ENCODE measurements at regions not wholly inside any gene's neighbourhood (a gene's known extent, or its start where the extent isn't known, plus 50 kb on each side); places are given as distances from the start of the nearest gene placed in this dataset.

DNA sequence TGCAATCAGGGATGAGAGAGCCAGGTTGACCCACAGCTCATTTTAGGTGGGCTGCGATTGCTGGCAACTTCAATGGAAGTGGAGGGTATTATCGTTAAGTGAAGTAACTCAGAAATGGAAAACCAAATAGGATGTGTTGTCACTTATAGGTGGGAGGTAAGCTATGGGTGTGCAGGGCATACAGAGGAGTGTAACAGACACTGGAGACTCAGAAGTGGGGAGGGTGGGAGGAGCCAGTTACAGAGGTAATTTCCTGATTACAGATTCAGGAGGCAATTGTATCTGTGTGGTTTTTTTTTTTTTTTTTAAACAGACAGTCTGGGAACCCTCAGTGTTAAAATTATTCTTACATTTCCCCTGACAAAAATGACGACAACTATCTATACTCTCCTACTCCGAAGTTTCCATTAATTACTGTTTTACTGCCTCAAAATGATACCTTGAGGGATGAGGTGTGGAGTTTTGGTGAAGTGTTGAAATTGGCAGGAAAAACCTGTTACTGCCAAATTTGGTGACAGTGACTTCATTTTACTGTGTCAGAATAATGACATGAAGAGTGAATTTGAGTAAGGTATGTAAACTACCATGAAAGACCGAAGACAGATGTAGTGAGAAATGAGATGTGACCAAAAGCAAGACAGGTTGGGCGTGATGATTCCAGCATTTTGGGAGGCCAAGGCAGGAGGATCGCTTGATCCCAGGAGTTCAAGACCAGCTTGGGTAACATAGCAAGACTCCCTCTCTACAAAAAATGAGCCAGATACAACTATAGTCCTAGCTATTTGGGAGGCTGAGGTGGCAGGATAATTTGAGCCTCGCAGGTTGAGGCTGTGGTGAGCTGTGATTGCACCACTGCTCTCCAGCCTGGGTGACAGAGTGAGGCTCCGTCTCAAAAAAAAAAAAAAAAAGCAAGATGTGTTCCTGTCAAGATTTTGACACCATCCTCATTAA, 415.0 kb upstream of the AMELY start:
- TF ChIP-seq, protein P1, sequence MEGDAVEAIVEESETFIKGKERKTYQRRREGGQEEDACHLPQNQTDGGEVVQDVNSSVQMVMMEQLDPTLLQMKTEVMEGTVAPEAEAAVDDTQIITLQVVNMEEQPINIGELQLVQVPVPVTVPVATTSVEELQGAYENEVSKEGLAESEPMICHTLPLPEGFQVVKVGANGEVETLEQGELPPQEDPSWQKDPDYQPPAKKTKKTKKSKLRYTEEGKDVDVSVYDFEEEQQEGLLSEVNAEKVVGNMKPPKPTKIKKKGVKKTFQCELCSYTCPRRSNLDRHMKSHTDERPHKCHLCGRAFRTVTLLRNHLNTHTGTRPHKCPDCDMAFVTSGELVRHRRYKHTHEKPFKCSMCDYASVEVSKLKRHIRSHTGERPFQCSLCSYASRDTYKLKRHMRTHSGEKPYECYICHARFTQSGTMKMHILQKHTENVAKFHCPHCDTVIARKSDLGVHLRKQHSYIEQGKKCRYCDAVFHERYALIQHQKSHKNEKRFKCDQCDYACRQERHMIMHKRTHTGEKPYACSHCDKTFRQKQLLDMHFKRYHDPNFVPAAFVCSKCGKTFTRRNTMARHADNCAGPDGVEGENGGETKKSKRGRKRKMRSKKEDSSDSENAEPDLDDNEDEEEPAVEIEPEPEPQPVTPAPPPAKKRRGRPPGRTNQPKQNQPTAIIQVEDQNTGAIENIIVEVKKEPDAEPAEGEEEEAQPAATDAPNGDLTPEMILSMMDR (IDR thresholded peaks at IDR 0.05): no peak

DNA sequence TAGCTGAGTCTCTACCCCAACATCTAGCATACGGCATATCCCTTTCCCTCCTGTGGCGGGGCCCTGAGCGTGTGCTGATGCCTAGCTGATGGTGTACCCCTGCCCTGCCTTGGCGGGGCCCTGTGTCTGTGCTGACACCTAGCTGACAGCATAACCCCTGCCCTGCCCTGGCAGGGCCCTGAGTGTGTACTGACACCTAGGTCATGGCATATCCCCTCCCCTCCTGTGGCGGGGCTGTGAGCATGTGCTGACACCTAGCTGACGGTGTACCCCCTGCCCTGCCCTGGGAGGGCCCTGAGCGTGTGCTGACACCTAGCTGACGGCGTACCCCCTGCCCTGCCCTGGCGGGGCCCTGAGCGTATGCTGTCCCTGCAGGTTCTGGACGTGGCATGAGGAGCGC, 414.0 kb upstream of the AMELY start:
- TF ChIP-seq, protein P1 (IDR thresholded peaks at IDR 0.05): no peak

DNA sequence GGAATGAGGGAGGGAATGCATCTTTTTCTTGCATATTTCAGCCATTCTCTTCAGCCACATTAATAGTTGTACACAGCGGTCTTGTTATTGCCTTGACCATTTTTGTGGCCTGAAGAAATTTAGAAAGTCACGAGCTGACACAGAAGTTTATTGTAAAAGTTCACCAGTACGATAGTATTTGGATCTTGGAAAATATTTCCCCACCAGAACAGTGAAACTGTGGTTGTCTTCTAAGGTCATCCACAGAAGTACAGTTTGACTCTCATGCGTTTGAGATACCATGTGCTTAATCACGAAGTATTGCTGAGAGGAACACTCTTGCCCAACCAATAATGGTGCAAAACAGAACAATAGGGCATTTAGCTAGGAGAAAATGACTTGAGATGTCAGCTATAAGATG, 409.2 kb upstream of the AMELY start:
- TF ChIP-seq, protein P1 (IDR thresholded peaks at IDR 0.05): no peak

DNA sequence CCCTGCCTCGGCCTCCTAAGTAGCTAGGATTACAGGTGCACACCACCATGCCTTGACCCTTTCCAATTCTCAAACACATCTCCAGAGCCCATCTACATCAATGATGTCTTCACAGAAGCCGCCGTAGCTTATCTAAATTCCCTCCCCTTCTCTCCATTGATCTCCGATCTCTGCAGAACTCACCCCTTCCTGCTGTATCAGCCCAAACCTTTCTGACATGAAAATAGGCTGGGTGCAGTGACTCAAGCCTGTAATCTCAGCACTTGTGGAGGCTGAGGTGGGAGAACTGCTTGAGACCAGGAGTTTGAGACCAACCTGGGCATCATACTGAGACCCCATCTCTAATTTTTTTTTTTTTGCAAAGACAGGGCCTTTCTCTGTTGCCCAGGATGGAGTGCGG, 406.6 kb upstream of the AMELY start:
- TF ChIP-seq, protein P1 (IDR thresholded peaks at IDR 0.05): no peak

DNA sequence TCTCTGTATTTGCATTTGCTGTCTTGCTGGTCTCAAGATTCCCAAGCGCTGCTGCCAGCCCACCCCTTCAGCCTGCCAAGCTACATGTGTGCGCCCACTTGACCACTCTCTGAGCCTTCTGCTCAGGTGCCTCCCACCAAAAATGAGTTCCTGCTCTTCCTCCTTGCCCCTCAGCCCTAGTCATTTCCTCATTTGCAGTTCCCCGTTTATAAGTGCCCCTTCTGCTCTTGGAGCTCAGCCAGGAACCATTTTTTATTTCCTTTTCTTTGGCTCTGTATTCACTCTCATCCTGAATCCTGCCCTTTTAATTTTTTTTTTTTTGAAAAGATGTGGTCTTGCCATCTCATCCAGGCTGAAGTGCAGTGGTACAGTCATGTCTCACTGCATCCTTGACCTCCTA, 406.0 kb upstream of the AMELY start:
- TF ChIP-seq, protein P1 (IDR thresholded peaks at IDR 0.05): no peak

DNA sequence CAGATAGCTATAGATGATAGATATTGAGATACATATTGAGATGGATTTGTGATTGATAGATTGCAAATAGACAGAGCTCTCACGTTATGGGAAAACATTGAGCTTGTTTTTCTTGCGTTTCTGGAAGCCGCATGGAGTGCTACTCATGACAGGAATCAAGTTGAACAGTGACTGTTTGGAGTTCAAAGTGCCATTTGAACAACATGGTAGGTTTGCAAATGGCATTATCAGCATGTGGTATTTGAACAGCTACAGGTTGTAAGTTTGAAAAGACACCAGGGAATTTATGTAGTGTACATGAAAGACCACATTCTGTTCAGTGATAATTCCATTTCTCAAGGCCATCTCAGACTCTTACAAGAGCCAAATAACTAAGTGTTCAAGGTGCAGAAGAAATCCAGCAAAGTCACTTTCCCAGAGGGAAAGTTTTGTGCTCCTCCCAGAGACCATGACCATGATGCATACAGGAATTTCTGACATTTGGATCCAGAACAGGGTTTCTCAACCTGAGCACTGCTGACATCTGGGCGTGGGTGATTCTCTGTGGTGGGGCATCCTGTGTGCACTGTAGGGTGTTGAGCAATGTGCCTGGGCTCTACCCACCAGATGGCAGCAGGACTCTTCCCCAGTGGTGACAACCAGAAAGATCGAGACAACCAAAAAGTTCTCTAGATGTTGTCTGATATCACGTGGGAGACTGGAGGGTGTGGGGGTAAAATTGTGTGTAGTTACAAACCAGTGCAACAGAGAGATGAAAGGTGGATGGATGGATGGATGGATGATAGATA, 399.1 kb upstream of the AMELY start:
- TF ChIP-seq, protein P1 (IDR thresholded peaks at IDR 0.05): no peak

DNA sequence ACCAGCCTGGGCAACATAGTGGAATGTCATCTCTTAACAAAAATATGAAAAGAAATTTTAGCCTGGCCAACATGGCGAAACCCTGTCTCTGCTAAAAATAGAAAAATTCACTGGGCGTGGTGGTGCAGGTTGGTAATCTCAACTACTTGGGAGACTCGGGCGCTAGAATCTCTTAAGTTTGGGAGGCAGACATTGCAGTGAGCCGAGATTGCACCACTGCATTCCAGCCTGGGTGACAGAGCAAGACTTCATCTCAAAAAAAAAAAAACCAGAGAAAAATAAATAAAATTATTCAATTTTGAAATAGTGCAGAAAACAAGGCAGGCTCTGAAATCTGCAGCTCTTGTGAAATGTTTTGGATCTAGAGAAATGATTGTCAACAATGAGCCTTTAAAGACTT, 397.3 kb upstream of the AMELY start:
- TF ChIP-seq, protein P1 (IDR thresholded peaks at IDR 0.05): no peak

Measured in LNCAP (cell line).